Suprapubic skin (tissue), 3 donors: ENCODE measurements at regions not wholly inside any gene's neighbourhood (a gene's known extent, or its start where the extent isn't known, plus 50 kb on each side); places are given as distances from the start of the nearest gene placed in this dataset.

Experiments used
- CTCF ChIP-seq, 2 donors: fragments of 200-600 bp in 1 of 2; fragments of 450-650 bp in 1 of 2; sonication (generic) in 1 of 2; IDR thresholded peaks; one replicate each; pipeline ENCODE4 v1.5.1; 2016 to 2019; ENCODE audit warnings: antibody characterized with exemption in 2 of 2, mild to moderate bottlenecking in 1 of 2, moderate library complexity in 1 of 2
- EP300 ChIP-seq: sonication (generic); formaldehyde crosslinking; IDR thresholded peaks from one replicate; pipeline ENCODE4 v1.6.1; 2017; ENCODE audit warnings: antibody characterized with exemption
- POLR2A ChIP-seq, 2 donors: fragments of 450-650 bp; IDR thresholded peaks; one replicate each; pipeline ENCODE4 v1.6.1; 2017; ENCODE audit warnings: antibody characterized with exemption in 2 of 2, mild to moderate bottlenecking in 2 of 2, moderate library complexity in 2 of 2

- TF ChIP-seq CTCF (IDR thresholded peaks at IDR 0.05) (no peak), POLR2A (IDR thresholded peaks at IDR 0.05) (no peak), EP300 (no peak)
These were observed 84.3 kb upstream of the COL5A1 start for GRCh38 chr9:134557331-134557730.
